ENCODE measurements at regions not wholly inside any gene's neighbourhood (a gene's known extent, or its start where the extent isn't known, plus 50 kb on each side); places are given as distances from the start of the nearest gene placed in this dataset.

GRCh38 chr2:53331667-53332066 lies 435.9 kb upstream of the CHAC2 start:
- no peak for TF ChIP-seq CTCF (tag by site-specific recombination; IDR thresholded peaks at IDR 0.05)
- no peak for TF ChIP-seq ZNF560 (tag by site-specific recombination; IDR thresholded peaks at IDR 0.05; ENCODE audit: borderline replicate concordance)
- TF ChIP-seq ZNF121 (tag by site-specific recombination; IDR thresholded peaks at IDR 0.05), result no peak
- no peak for TF ChIP-seq FEZF1 (tag by site-specific recombination; IDR thresholded peaks at IDR 0.05)
- no peak for TF ChIP-seq HOXA7 (CRISPR knock-in tag; IDR thresholded peaks at IDR 0.05; ENCODE audit: borderline replicate concordance)
